Spinal cord (tissue), 9 donors: ENCODE measurements at regions not wholly inside any gene's neighbourhood (a gene's known extent, or its start where the extent isn't known, plus 50 kb on each side); places are given as distances from the start of the nearest gene placed in this dataset.
"Not testable (repeated sequence)": the region's sequence is repeated elsewhere in the genome, so short reads cannot be mapped to it uniquely, and the experiment has no call there.

Experiments used
- DNase-seq, 6 donors: peaks; one replicate each; pipeline versions ENCODE4 v3.0.0 to v3.0.0-alpha.2; 2013 to 2015; ENCODE audit warnings: low spot score in 6 of 6, low read depth in 4 of 6
- H3K27ac ChIP-seq: one replicate; pipeline ENCODE4 v1.5.1; 2013; ENCODE audit warnings: low read depth, low read length, control low read depth
- H3K27me3 ChIP-seq: one replicate; pipeline ENCODE4 v1.6.1; 2013; ENCODE audit warnings: low read length; ENCODE audit not compliant: control insufficient read depth, insufficient read depth
- H3K36me3 ChIP-seq: one replicate; pipeline ENCODE4 v1.6.1; 2013; ENCODE audit warnings: low read length; ENCODE audit not compliant: control insufficient read depth, insufficient read depth
- H3K4me1 ChIP-seq: one replicate; pipeline ENCODE4 v1.6.1; 2013; ENCODE audit warnings: low read length; ENCODE audit not compliant: control insufficient read depth, insufficient read depth
- H3K4me3 ChIP-seq: one replicate; pipeline ENCODE4 v1.5.1; 2013; ENCODE audit warnings: low read depth, low read length, control low read depth
- H3K9me3 ChIP-seq: one replicate; pipeline ENCODE4 v1.6.1; 2013; ENCODE audit warnings: low read length; ENCODE audit not compliant: control insufficient read depth, insufficient read depth
- WGBS: methylation state at CpG from one replicate; pipeline ENCODE4 v1.1.5; 2013; ENCODE audit warnings: missing lambda C conversion rate; ENCODE audit not compliant: insufficient coverage; 5-methylcytosine and 5-hydroxymethylcytosine counted together
- donor health status: healthy.

- peak in 2 of 6 donors; percentile 14 to 41 for DNase-seq
- H3K36me3 ChIP-seq = no peaks in the 10 kb centered on the region
- H3K27me3 ChIP-seq = no peaks in the 10 kb centered on the region
- H3K27ac ChIP-seq = no peak overlapping the region
- no peak overlapping the region for H3K4me3 ChIP-seq
- no peaks in the 10 kb centered on the region for H3K4me1 ChIP-seq
- H3K9me3 ChIP-seq = no peaks in the 10 kb centered on the region
- no CpG with 5 or more reads among the region's 2 CpGs for WGBS
Observed at GRCh38 chr1:192445241-192445640, 128.4 kb downstream of the RGS21 start.

- H3K36me3 ChIP-seq = no peaks in the 10 kb centered on the region
- peak; percentile 21 to 91 (median 62) for DNase-seq
- no peak overlapping the region for H3K4me3 ChIP-seq
Observed at GRCh38 chr1:192445839-192446489, 129.2 kb downstream of the RGS21 start.

GRCh38 chr1:192448026-192448578 is 127.5 kb upstream of the RGS1 start:
- no peak for DNase-seq
- H3K4me3 ChIP-seq = no peak overlapping the region

More at GRCh38 chr1:192445839-192446489, 129.2 kb downstream of the RGS21 start:
- H3K9me3 ChIP-seq = no peaks in the 10 kb centered on the region
- no peaks in the 10 kb centered on the region for H3K4me1 ChIP-seq
- H3K27me3 ChIP-seq = no peaks in the 10 kb centered on the region
- no CpG with 5 or more reads among the region's 7 CpGs for WGBS
- H3K27ac ChIP-seq = no peak overlapping the region

GRCh38 chr1:192453360-192453992 is 122.1 kb upstream of the RGS1 start:
- Histone ChIP-seq H3K4me3 (no peak overlapping the region), H3K27me3 (no peaks in the 10 kb centered on the region), H3K9me3 (no peaks in the 10 kb centered on the region), H3K27ac (no peak overlapping the region), H3K4me1 (no peaks in the 10 kb centered on the region), H3K36me3 (no peaks in the 10 kb centered on the region)
- no peak for DNase-seq
- 90% methylated on average over 2 of the region's 8 CpGs for WGBS

More at GRCh38 chr1:192448026-192448578, 127.5 kb upstream of the RGS1 start:
- Histone ChIP-seq H3K27ac (no peak overlapping the region), H3K27me3 (no peaks in the 10 kb centered on the region), H3K4me1 (no peaks in the 10 kb centered on the region), H3K9me3 (no peaks in the 10 kb centered on the region), H3K36me3 (no peaks in the 10 kb centered on the region)

- no peak overlapping the region for H3K4me3 ChIP-seq
- no peaks in the 10 kb centered on the region for H3K9me3 ChIP-seq
- no peaks in the 10 kb centered on the region for H3K36me3 ChIP-seq
- no peaks in the 10 kb centered on the region for H3K4me1 ChIP-seq
- H3K27me3 ChIP-seq = no peaks in the 10 kb centered on the region
- no peak for DNase-seq
- no peak overlapping the region for H3K27ac ChIP-seq
Observed at GRCh38 chr1:192459467-192459866, 116.1 kb upstream of the RGS1 start.

GRCh38 chr1:192461684-192462083 is 113.9 kb upstream of the RGS1 start:
- Histone ChIP-seq H3K27me3 (no peaks in the 10 kb centered on the region), H3K36me3 (no peaks in the 10 kb centered on the region), H3K4me3 (no peak overlapping the region), H3K27ac (no peak overlapping the region), H3K9me3 (no peaks in the 10 kb centered on the region), H3K4me1 (no peaks in the 10 kb centered on the region)
- no peak for DNase-seq
- WGBS = 100% methylated on average over 1 of the region's 4 CpGs

GRCh38 chr1:192462616-192463015 is 113.0 kb upstream of the RGS1 start:
- peak in 2 of 6 donors; percentile 38 to 59 for DNase-seq
- Histone ChIP-seq H3K27me3 (no peaks in the 10 kb centered on the region), H3K27ac (no peak overlapping the region), H3K9me3 (no peaks in the 10 kb centered on the region), H3K36me3 (no peaks in the 10 kb centered on the region), H3K4me1 (no peaks in the 10 kb centered on the region), H3K4me3 (no peak overlapping the region)
- 71% methylated on average over 2 of the region's 3 CpGs for WGBS

GRCh38 chr1:192463661-192464060 is 111.9 kb upstream of the RGS1 start:
- Histone ChIP-seq H3K27ac (no peak overlapping the region), H3K36me3 (no peaks in the 10 kb centered on the region), H3K4me3 (no peak overlapping the region), H3K9me3 (no peaks in the 10 kb centered on the region), H3K27me3 (no peaks in the 10 kb centered on the region), H3K4me1 (no peaks in the 10 kb centered on the region)
- 100% methylated on average over 1 of the region's 3 CpGs for WGBS
- DNase-seq = no peak

GRCh38 chr1:192465221-192465620 is 110.4 kb upstream of the RGS1 start:
- DNase-seq, H3K27ac ChIP-seq, H3K36me3 ChIP-seq, H3K4me1 ChIP-seq, H3K9me3 ChIP-seq, H3K27me3 ChIP-seq, H3K4me3 ChIP-seq: not testable (repeated sequence)
- 80% methylated on average over 1 of the region's 4 CpGs for WGBS
